Progenitor cell of endocrine pancreas (in vitro differentiated cells): ENCODE measurements at regions not wholly inside any gene's neighbourhood (a gene's known extent, or its start where the extent isn't known, plus 50 kb on each side); places are given as distances from the start of the nearest gene placed in this dataset.

Experiments
- DNase-seq: peaks from one replicate; pipeline ENCODE4 v3.0.0; 2021; ENCODE audit warnings: low spot score; ENCODE audit not compliant: unreplicated experiment
- H3K27ac Mint-ChIP-seq: 2 replicates; pipeline ENCODE4 v1.8.0; 2021; ENCODE audit warnings: mild to moderate bottlenecking, moderate library complexity, mixed read lengths
- H3K27me3 Mint-ChIP-seq: 2 replicates; pipeline ENCODE4 v1.8.0; 2021; ENCODE audit warnings: mixed read lengths
- H3K36me3 Mint-ChIP-seq: 2 replicates; pipeline ENCODE4 v1.8.0; 2022; ENCODE audit warnings: mixed read lengths; ENCODE audit not compliant: insufficient read depth
- H3K4me1 Mint-ChIP-seq: 2 replicates; pipeline ENCODE4 v1.8.0; 2021; ENCODE audit warnings: low read depth, mixed read lengths
- H3K4me3 Mint-ChIP-seq: 2 replicates; pipeline ENCODE4 v1.8.0; 2021; ENCODE audit warnings: low read depth, mild to moderate bottlenecking, moderate library complexity, mixed read lengths
- H3K9me3 Mint-ChIP-seq: 2 replicates; pipeline ENCODE4 v1.8.0; 2021; ENCODE audit warnings: low read depth, mixed read lengths
- CTCF ChIP-seq: fragments of 200-600 bp; sonication (generic); IDR thresholded peaks from one replicate; pipeline ENCODE4 v1.5.0; 2021; ENCODE audit warnings: antibody characterized with exemption, mild to moderate bottlenecking; ENCODE audit not compliant: unreplicated experiment

DNA sequence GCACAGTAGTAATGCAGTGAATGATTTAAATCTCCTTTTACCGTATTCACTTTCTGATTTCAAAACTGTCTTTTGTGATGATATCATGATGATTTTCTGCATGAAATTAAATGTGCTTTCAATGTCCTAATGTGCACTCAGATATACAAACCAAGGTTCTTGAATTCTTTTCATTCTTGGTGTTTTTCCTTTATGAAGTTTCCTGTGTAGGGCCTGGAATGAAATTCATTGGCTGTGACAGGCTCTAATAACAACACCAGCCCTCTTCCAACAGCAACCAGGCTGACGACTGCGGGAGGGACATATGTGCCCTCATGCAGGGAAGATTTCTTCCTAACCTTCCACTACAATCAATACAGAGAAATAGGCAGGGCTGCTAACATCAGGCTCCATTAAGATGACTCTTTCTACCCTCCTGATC is 1052.0 kb downstream of the DIAPH3 start:
- TF ChIP-seq CTCF: no peak
- Mint-ChIP-seq H3K27ac (no peak overlapping the region), H3K9me3 (peaks cover 4% of the 10 kb centered on the region), H3K4me1 (no peaks in the 10 kb centered on the region), H3K27me3 (no peaks in the 10 kb centered on the region), H3K4me3 (no peak overlapping the region), H3K36me3 (no peaks in the 10 kb centered on the region)
- DNase-seq: no peak

GRCh38 chr13:59112221-59112718 is 1051.5 kb downstream of the DIAPH3 start:
- no peak for TF ChIP-seq CTCF
- Mint-ChIP-seq H3K27me3 (no peaks in the 10 kb centered on the region), H3K4me3 (no peak overlapping the region), H3K4me1 (no peaks in the 10 kb centered on the region), H3K27ac (no peak overlapping the region), H3K9me3 (no peaks in the 10 kb centered on the region), H3K36me3 (no peaks in the 10 kb centered on the region)
- no peak for DNase-seq

- no peak overlapping the region for H3K4me3 Mint-ChIP-seq
- H3K36me3 Mint-ChIP-seq: no peaks in the 10 kb centered on the region
- no peak overlapping the region for H3K27ac Mint-ChIP-seq
- peaks cover 6% of the 10 kb centered on the region for H3K4me1 Mint-ChIP-seq
- DNase-seq: no peak
- no peaks in the 10 kb centered on the region for H3K9me3 Mint-ChIP-seq
- no peaks in the 10 kb centered on the region for H3K27me3 Mint-ChIP-seq
- TF ChIP-seq CTCF: no peak
These were observed 1044.3 kb downstream of the DIAPH3 start for GRCh38 chr13:59119475-59119874.

- H3K36me3 Mint-ChIP-seq: no peaks in the 10 kb centered on the region
- no peak overlapping the region for H3K27ac Mint-ChIP-seq
These were observed 1043.4 kb downstream of the DIAPH3 start for GRCh38 chr13:59120297-59120843.

DNA sequence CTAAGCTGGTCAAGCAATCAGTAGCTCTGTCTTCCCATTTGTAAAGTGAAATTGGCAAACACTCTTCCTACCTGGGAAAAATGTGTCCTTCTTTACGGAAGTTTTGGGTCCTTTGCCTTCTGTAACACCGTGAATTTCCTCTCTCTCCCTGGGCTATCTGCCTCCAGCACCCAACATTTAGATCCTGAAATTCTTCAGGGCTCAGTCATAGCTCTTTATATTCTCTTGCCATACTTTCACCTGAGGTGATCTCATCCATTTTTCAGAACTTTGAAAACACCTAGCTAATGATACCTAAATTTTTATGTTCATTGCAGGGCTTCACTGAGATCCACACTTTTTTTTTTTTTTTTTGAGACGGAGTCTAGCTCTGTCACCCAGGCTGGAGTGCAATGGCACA is 1042.2 kb downstream of the DIAPH3 start:
- H3K4me3 Mint-ChIP-seq: no peak overlapping the region
- no peak for TF ChIP-seq CTCF

More at GRCh38 chr13:59120297-59120843, 1043.4 kb downstream of the DIAPH3 start:
- Mint-ChIP-seq H3K4me3 (no peak overlapping the region), H3K9me3 (no peaks in the 10 kb centered on the region), H3K27me3 (no peaks in the 10 kb centered on the region), H3K4me1 (peaks cover 6% of the 10 kb centered on the region)
- no peak for TF ChIP-seq CTCF
- no peak for DNase-seq

More for the DNA sequence above, 1042.2 kb downstream of the DIAPH3 start:
- Mint-ChIP-seq H3K36me3 (no peaks in the 10 kb centered on the region), H3K27ac (no peak overlapping the region), H3K27me3 (no peaks in the 10 kb centered on the region), H3K9me3 (no peaks in the 10 kb centered on the region), H3K4me1 (peaks cover 6% of the 10 kb centered on the region)
- no peak for DNase-seq
